ENCODE measurements at regions not wholly inside any gene's neighbourhood (a gene's known extent, or its start where the extent isn't known, plus 50 kb on each side); places are given as distances from the start of the nearest gene placed in this dataset.
"Not testable (repeated sequence)": the region's sequence is repeated elsewhere in the genome, so short reads cannot be mapped to it uniquely, and the experiment has no call there.

DNA sequence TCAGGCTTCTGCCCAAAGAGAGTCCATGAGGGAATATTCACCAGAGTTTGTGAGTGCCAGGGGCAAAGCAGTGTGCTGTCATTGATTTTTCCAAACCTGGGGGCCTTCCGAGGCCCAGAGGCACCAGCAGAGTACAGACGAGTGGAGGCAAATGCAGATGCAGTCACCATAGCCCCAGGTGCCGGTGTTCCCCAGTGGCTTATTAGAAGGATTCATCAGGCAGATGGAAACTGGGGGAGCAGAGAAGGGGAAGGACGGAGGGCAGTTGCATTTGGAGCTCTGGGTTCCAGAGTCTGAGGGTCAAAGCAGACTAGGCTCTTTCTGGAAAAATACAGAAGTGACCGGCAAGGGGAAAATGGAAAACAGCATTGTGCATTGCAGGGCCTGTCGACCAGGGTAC, 184.2 kb downstream of the ANKRD60 start:
- no peak for DNase-seq (ENCODE audit: extremely low read depth in 1 of 2, low read depth in 1 of 2)

DNA sequence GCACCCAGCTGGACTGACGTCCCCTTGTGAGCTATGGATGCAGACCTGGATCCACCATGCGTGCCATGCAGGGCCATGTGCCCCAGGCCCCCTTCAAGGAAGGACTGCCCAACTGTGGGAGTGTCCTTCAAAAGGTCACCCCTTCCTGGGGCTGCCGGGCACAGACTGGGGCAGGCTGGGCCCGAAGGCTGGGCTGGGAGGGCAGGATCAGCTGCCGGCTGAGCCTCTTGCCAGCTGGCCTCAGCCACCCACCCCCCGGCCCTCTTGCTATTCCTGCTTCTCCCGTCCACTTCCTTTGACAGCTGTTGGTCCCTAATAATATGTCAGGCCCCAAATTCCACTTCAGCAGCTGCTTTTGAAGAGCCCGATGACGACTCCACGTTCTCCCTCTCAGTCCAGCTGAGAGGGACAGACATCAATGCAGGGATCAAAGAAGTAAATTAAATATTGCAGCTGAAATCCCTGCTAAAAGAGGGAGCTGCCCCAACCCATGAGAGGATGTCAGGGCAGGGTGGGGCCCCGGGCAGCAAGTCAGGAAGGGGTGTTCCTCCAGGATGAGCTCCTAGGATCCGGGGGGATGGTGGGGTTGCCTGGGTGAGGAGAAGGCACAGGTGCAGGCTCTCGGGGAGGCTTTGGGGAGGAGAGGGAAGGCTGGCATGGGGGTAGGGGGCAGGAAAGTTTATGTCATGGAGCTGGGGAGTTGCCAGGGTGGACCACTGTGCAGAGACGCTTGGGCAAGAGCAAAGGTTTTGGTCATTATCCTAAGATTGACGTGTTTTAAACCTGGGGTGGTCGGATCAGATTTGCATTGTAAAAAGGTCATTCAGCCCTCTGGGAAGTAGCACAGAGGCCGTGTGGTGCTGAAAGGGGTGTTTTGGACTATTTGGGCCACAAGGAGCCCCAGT, 185.0 kb downstream of the ANKRD60 start:
- DNase-seq (ENCODE audit: extremely low read depth in 1 of 2, low read depth in 1 of 2): no peak

DNA sequence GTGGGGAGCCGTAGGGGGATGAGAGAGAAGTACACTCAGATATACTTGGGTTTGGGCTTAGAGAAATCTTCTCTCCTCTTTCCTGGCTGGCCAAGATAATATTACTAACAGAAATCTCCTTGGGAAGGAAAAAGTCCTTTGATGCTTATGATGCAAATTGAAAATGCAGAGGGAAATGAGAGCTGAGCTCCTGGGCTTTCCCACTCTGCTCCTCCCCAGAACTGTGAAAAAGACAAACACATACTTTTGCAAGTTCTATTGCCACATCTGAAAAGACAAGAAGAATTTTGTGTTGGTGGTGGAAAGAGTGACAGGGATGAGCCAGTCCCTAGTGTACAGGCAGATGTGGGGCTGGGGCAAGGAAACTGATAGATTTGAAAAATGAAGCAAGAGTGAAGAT, 185.9 kb downstream of the ANKRD60 start:
- no peak for DNase-seq (ENCODE audit: extremely low read depth in 1 of 2, low read depth in 1 of 2)

DNA sequence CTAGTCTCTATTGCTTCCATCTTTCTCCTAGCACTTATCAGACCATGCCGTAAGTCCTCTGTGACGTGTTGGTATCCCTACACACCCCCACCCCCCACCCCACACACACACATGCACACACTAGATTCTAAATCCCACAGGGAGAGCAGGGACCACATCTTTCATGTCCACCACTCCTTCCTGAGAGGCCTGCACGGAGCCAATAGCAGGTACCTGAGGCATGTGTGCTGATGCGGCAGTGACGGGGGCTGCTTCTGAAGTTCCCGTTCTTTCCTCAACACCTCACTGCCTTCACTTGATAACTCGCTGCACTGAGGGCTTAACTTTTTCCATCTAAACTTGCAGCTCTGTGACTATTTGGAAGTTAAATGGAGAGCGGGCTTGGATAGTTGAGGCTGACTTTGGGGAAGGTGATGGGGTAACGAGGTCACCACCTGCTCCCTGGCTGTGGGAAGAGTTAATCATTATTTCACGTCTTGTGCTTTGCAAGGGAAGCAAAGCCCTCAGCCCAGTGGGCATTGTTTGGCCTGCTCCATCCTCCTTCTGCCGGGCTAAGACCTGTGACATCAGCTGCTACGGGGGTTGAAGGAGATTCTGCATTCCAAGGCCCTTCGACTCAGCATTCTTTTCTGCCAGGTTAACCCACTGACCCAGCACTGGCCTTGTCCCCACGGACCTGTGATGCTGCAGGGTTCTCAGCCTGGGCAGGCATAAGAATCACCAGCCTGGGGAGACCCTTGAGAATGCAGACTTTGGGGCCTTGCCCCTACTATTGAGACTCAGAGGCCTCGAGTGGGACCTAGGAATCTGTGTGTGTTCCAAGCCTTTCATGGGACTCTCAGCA, 187.8 kb downstream of the ANKRD60 start:
- DNase-seq (ENCODE audit: extremely low read depth in 1 of 2, low read depth in 1 of 2): no peak

DNA sequence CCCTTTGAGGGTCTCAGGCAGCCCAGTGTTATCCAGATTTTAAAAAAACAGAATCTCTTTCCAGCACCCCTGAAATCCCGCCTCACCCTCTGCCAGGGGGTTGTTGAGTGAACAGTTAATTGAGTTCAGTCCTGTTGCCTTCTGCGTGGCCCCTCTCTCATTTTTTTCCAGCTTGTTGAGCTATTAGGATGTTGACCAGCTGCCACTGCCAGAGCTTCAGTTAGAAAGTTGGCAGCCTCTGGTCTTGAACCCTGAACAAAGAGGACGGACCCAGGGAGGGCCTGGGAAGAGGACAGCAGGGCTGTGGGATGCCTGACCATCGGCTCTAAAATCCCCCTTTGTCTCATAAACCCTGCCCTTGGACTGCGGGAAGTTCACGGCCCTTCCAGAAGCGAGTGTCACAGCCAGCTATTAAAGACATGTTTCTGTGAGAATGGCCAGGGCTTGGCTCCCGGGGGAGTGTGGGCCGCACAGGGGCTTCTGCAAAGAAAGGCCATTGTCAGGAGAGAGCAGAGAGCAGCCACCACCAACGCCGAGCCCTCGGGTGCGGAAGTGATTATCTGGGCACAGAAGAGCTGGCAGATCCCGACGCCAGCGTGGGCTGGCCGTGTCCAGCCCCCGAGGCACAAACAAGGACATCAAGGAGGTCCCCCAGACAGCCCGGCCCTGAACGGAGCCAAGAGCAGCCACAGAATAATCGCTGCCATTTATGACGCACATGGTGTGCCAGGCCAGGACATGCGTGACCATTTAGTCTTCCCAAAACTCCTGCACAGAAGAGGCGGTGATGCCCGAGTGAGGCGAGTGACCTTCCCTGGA, 189.0 kb downstream of the ANKRD60 start:
- no peak for DNase-seq (ENCODE audit: extremely low read depth in 1 of 2, low read depth in 1 of 2)

DNA sequence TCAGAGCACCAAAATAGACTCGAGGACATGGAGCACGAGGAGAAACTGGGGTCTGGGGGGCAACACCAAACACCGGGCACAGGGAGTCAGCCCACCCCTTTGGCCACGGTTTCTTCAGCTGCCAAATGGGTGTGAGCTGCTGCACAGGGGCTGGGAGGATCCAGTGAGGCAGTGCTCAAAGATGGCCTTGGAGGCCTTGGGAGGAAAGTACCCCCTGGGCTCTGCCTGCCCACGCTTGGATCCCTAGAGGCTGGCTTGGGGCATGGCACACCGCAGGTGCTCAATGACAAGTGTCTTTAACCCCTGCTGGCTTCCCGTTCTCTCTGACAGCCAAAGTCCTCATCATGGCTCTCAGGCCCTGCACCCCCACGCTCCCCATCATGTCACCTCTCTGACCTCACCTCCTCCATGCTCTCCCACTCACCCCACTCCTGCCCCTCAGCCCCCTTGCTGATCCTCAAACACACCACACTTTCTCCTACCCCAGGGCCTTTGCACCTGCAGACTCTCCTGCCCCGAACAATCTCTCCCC, 190.3 kb downstream of the ANKRD60 start:
- DNase-seq (ENCODE audit: extremely low read depth in 1 of 2, low read depth in 1 of 2): no peak

DNA sequence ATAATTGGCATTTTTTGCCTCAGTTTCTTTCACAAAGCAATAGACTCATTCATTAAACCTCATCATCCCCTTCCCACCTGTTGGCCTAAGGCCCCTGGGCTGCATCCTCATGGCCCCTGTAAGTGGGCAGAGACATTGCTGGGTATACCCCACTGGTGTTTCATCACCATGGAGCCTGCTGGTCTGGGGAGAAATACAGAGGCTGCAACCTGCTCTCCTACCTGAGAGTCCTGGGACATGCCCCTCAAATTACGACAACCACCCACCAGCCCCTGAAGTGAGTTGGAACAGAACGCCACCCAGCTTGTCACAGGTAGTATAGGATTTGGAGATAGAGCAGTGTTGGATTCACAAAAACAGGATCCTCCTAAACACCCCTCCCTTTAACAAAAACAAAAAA, 190.8 kb downstream of the ANKRD60 start:
- no peak for DNase-seq (ENCODE audit: extremely low read depth in 1 of 2, low read depth in 1 of 2)

DNA sequence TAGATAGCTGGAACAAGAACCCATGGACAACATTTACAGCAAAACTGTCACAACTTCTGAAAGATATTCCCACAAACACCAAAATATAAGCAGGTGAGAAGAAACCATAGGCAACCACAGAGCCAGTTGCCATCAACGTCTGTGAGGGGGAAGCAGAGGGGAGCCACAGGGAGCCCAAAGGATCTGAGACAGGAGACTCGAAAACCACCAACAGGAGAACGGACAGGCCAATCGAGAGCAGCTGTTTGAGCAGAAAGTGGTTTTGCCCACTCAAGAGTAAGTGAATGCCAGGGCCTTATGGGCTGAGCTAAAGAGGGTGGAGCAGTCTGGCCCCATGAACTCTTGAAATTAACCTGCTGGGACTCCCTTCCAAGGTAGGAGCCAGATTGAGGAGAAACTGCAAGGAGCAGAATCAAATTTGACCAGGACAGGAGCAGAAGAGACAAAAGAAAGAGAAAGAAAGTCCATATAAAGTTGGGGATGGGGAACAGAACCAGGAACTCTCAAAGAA, 195.4 kb downstream of the ANKRD60 start:
- no peak for DNase-seq (ENCODE audit: extremely low read depth in 1 of 2, low read depth in 1 of 2)

DNA sequence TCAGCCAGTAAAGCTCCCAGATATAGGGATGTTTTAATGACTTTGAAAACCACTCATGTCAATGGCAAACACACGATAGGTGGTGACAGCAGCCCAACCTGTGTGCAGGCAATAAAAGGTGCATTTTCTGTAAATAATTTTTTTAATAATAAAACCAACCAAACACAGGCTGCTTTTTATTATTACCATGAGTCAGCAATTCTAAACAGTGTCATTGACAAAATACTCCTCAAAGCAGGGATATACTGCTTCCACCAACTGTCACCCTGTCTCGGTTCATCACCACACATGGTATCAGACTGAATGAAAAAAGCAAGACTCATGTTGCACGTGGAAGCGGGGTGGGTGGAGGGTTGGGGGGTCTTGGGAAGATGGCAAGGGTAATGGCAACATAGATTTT, 195.9 kb downstream of the ANKRD60 start:
- no peak for DNase-seq (ENCODE audit: extremely low read depth in 1 of 2, low read depth in 1 of 2)

DNA sequence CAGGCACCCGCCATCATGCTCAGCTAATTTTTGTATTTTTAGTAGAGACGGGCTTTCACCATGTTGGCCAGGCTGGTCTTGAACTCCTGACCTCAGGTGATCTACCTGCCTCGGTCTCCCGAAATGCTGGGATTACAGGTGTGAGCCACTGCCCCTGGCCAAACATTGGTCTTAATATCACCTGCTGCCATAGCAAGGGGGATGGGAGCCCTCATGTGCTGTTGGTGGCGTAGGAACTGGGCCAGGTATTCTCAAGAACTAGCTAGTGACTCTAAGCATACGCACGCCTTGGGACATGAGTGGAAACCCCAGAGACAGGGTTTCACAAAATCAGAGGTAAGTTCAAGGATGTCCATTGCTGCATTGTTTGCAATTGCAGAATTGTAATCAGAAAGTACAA, 197.1 kb downstream of the ANKRD60 start:
- not testable (repeated sequence) for DNase-seq (ENCODE audit: extremely low read depth in 1 of 2, low read depth in 1 of 2)

DNA sequence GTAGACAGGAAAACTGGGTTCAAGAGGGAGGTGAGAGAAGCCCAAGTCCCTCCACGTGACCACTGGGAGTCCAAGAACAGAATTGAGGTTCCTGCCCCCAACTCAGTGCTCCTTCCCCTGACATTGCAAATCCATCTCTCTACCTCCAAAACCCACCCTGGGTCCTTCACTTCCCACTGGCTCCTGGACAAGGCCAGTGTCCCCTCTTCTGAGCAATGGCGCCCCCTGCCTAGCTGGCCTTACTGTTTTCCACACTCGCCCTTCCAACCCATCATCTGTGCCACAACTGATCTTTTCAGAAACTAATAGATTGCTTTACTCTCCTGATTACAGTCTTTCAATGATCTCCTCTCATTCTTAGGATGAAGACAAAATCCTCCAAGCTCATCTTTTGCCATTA, 200.3 kb downstream of the ANKRD60 start:
- no peak for DNase-seq (ENCODE audit: extremely low read depth in 1 of 2, low read depth in 1 of 2)

DNA sequence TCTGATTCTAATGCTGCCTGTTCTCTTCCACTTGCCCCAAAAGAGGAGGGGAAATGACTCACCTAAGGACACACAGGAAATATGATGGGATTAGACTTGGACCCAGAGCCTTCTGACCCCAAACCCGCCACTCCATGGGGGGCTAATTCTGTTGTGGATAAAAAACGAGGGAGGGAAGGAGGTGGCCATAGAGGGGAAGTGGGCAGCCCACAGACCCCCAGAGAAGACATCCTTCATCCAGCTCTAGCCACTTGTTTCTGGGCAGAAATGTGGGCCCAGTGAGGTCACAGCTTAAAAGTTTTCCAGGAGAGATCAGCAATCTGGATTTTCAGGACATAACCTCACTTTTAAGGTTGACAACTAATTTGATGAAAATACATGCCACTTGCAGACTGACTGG, 202.1 kb downstream of the ANKRD60 start:
- no peak for DNase-seq (ENCODE audit: extremely low read depth in 1 of 2, low read depth in 1 of 2)

DNA sequence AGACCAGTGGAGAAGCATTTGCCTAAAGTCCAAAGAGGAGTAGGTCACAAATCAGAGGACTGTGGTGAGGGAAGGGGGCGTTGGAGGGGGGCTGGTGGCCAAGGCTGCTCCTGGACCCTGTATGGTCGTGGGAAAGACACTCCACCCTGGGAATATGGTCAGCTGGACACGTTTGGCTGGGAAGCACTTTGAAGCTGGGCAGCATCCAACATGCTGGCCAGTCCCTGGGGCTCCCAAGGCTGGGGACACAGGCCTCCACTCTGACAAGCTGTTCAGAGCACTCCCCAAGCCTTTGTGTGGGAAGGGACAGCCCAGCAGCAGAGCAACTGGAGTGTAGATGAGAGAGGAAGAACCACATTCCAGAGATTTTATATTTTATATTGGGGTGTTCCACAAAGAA, 203.2 kb downstream of the ANKRD60 start:
- DNase-seq (ENCODE audit: extremely low read depth in 1 of 2, low read depth in 1 of 2): no peak

DNA sequence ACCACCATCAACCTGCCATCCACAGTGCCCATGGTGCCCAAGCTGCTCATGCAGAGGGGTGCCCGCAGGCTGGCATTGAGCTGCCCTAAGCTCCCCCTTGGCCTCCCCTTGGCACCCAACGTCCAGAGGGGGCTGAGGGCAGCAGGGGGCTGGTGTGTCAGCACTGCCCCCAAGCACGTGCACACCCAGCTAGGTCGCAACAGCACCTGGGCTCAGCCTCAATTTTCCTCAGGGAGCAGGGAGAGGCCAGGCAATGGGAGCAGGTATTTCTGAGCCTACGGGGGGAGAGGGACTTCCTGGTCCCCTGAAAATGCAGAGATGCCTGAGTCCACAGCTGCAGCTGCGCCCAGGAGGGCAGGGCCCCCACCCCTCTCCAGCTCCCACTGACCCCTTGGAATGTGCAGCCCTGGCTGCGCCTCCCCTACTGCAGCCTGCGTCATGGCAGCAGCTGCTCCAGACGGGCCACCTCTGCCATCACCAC, 204.2 kb downstream of the ANKRD60 start:
- no peak for DNase-seq (ENCODE audit: extremely low read depth in 1 of 2, low read depth in 1 of 2)

DNA sequence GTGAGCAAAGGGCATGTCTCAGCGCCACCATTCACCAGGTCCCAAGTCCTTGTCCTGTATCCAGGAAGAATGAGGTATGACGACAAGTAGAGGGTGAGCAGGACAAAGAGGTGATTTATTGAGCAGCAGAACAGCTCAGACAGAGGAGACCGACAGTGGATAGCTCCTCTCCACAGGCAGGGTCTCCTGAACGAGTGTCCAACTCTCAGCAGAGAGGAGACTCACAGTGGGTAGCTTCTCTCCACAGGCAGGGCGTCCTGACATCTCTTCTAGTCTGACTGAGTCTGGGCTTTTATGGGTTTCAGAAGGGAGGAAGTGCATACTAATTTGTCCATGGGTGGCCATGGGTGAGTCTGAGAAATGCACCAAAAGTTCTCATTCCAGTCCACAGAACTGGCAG, 204.7 kb downstream of the ANKRD60 start:
- no peak for DNase-seq (ENCODE audit: extremely low read depth in 1 of 2, low read depth in 1 of 2)

DNA sequence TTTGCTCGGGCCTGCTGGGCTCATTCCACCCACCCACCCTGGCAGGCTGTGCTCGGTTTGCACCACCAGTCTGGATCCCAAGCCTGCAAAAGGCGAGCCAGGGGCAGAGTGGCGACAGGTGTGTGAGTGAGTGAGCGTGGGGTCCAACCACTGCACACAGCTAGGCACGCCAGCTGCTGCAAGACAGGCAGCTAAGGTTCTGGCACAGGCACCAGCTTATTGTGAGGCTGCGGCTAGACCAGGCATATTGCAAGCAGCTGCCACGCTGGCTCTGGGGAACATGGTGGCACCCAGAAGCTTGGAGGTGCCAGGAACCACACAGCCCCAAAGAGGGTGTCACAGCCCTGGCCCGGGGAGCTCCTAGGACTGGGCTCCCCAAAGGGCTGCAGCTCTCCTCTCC, 205.1 kb downstream of the ANKRD60 start:
- DNase-seq (ENCODE audit: extremely low read depth in 1 of 2, low read depth in 1 of 2): no peak

DNA sequence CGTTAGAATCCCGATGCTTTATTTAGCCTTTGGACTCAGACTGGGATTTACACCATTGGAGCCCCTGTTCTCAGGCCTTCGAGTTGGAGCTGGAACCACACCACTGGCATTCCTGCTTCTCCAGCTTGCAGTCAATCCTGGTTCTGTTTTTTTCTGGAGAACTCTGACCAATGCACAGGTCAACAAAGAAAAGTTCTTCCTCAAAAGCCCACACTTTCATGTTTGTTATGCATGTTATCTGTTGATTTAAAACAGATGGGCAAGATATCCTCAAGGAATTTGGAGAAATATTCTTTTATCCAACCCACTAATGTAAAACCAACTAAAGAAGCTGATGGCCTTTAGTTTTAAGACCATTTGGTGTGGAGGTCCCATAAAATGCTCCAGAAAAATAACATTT, 205.7 kb downstream of the ANKRD60 start:
- no peak for DNase-seq (ENCODE audit: extremely low read depth in 1 of 2, low read depth in 1 of 2)

DNA sequence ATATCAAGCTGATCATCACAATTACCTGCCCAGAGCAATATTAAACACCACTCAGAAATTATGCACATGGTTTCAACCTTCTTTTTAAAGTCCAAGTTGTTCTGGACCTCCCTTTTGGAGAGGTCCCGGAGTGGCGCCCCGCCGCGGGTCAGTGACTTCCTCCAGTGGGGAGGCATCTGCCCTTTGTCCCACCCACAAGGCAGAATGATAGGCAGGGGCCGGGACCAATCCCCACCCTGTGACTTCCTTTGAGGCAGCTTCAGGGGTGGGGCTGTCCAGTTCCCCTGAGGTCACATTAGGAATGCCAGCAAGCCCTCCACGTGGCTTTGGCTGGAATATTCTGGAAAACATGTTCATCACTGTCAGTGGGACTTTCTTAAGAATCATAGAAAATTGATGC, 207.0 kb downstream of the ANKRD60 start:
- no peak for DNase-seq (ENCODE audit: extremely low read depth in 1 of 2, low read depth in 1 of 2)

DNA sequence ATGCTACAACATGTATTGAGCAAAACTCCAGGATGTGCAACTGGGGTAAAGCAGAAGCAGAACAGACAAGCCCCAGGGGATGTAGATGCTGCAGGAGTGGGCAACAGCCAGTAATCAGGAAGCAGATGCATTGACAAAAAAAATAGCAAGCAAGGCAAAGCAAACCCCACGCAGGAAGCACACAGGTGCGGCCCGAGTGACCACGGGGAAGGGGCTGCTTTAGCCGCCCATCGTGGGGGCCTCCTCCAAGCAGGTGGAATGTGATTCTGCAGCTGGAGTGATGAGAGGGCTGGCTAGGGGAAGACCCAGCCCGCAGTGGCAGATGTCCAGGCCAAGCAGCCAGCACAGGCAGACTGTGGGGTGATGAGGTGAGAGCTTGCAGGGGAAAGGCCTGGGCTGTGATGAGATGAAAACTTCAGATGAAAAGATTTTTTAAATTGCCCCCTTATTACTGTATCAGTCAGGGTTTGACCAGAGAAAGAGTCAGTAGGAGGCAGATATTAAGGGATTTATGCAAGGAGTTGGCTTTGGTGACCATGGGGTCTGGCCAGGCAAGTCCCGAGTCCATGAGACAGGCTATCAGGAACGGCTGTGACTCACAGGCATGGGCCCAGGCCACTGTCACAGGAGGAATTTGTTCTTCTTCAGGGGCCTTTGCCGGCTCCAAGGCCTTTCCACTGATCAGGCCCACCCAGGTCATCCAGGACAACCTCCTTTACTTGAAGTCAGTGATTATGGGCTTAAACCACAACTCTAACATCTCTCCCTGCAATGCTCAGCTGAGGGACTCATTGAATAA, 207.6 kb downstream of the ANKRD60 start:
- DNase-seq (ENCODE audit: extremely low read depth in 1 of 2, low read depth in 1 of 2): no peak

Data from stimulated activated CD8-positive, alpha-beta memory T cell treated with anti-CD3 and anti-CD28 coated beads, Interleukin-7, amount 100 ng/mL, for 48 hours (primary cell).